NOMO-1 treated with DMSO at 0.1 percent for 48 hours (cell line): ENCODE measurements at regions not wholly inside any gene's neighbourhood (a gene's known extent, or its start where the extent isn't known, plus 50 kb on each side); places are given as distances from the start of the nearest gene placed in this dataset.
"Not testable (repeated sequence)": the region's sequence is repeated elsewhere in the genome, so short reads cannot be mapped to it uniquely, and the experiment has no call there.

Source experiments
- DNase-seq: peaks from one replicate; lab custom pipeline; 2025; ENCODE audit not compliant: unreplicated experiment; lab: John Stamatoyannopoulos, UW

DNA sequence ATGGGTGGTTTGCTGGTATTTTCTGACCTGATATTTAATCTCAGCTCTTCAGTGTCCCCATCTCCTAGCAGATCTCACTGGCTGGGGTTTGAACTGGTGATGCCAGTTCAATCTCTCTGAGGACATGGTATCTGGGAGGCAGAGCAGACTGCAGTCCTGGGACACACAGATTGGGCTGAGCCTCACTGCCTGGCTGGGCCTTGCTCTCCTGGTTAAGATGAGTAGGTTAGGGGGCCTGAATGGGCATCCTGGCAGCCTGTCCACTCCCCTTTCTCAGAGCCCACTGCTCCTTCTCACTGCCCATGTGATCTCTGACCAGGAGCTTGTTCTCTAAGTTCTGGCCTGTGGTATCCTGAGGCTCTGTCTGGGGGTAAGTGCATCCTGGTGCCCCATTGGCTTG is 363.4 kb downstream of the GLRX3 start:
- DNase-seq: no peak

DNA sequence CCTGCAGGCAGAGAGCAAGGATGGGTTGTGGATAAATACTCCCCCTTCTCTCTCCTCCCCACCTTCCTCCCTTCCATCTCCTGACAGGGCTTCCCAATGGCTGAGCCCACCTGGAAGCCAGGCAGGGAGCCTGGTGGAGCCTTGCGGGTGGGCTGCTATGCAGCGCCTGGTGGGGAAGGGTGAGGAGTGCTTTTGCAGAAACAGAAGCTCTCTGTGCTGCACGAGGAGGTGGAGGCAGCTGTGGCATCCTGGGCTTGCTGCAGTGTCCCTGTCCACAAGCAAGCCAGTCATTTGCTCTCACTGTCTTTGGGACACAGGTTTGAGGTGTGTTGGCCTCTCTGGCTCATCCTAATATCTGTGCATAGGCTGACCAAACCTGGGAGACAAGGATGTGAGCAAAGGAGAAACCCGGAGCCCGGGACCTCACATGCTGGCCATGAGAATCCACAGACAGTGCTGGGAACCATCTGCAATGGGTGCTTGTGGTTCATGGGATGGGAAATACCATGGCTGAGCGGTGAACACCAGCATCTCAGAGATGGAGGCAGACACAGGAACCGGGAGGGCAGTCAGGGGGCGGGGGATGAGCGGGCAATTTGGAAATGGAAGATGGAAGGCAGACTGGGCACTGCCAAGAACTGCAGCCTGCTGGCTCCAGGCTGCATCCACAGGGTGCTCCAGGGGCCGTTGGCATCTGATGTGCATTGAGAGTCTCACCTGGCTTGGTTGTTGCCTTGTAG is 364.2 kb downstream of the GLRX3 start:
- no peak for DNase-seq

DNA sequence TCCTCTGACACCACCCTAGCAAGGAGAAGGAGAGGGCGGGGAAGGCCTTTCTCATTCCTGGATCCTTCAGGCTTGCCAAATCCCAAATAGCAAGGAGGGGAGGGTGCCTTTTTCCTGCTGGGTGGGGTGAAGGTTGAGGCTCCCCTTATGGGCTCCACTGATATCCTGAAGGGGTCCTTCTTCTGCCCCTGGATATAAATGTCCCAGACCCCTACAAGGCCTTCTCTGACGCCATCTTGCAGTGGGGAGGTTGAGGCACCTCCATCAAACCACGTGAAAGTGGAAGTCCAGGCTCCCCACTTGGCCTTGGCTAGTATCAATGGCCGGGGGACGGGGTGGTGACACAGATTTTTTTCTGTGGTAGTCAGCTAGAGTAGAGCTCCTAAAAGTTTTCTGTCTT is 371.3 kb downstream of the GLRX3 start:
- DNase-seq: no peak

- no peak for DNase-seq
These were observed 373.9 kb downstream of the GLRX3 start for GRCh38 chr10:130509881-130510689.

GRCh38 chr10:130510755-130511154 is 374.6 kb downstream of the GLRX3 start:
- DNase-seq: no peak

- DNase-seq: no peak
These were observed 375.6 kb downstream of the GLRX3 start for GRCh38 chr10:130511766-130512165.

DNA sequence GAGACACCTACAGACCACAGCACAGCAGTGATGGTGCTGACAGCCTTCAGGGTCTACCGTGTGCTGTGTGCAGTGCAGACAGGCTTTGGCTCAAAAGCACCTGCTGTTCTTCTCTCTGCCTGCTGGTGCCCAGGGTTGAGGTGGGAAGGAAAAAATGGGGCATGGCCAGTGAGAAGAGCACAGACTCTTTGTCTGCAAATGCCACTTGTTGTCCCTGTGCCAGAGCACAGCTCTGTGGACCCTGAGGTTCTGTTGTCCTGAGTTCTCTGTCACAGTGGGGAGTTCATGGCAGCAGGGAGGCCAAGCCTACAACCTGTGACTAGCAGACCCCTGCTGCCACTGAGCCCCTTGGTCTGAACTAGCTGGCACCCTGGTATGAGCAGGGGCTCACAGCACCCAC is 376.7 kb downstream of the GLRX3 start:
- DNase-seq: no peak

DNA sequence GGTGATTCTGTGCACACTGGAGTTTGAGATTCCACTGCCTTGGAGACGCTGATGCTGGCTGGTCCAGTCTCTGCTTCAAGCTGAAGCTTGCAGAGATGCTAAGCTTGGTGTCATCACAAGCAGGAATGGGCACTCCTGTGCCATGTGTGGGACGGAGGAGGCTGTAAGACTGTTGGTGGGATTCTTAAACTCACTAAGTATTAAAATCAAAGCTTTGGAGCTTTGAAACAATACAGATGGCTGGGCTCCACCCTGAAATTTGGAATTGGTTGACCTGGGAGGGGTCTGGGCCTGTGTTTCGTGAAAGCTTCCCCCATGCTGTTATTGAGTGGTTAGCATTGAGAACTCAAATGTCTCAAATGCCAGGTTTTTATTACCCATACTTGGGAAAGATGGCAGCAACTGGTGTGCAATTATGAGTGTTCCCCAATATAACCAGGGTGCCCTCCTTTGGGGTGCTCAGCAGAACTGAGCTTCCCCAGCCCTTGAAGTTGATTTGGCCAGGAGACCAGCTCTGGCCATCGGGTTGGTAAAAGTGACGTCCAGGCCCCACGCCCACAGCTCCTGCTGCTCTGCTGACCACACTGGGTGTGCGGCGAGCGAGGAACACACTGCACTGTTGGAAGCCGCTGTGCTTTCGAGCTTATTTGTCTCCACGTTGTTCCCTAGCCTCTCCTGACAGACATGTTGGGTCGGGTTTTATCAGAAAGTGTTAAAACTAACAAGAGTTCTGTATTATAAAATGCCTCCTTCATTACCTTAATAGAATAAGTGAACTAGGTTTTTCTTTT is 377.7 kb downstream of the GLRX3 start:
- DNase-seq: no peak

DNA sequence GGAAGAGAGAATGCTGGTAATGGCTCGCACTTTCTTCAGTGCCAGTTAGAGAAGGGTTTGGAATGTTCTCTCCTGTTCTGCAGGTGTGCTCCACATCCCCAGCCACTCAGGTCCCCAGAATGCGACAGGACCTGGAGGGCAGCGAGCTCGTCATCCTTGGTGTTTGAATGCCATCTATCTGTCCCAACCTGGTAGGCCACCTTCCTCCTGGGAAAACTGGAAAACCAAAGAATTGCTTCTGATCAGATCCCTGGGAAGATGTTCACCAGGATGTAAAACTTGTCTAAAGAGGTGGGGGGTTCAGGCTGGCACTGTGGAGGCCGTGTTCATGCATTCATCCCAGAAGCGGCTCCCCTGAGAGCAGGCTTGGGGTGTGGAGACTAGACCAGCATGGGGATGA is 379.5 kb downstream of the GLRX3 start:
- no peak for DNase-seq

GRCh38 chr10:130516141-130516735 is 380.0 kb downstream of the GLRX3 start:
- no peak for DNase-seq

GRCh38 chr10:130518921-130519320 is 382.7 kb downstream of the GLRX3 start:
- DNase-seq: not testable (repeated sequence)

DNA sequence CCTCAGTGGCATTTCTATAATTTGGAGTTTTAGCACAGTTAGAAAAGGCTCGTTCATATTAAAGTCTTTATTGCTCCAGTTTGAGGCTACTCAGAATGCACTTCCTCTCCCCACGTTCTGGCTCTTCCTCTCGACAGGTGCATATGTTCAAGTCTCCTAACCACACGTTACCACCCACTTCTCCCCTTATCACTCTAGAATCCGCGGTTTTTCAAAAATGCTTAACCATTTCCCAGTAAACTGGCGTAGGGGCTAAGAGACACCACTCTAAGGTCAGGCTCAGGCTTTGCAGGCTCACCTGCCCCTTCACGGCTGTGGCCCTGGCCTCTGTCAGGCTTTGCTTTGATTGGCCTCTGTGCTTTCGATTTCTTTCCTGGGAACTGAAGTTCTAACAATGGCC is 383.6 kb downstream of the GLRX3 start:
- DNase-seq: no peak

- DNase-seq: no peak
These were observed 395.1 kb downstream of the GLRX3 start for GRCh38 chr10:130531312-130531711.

GRCh38 chr10:130541090-130541489 is 404.9 kb downstream of the GLRX3 start:
- no peak for DNase-seq

DNA sequence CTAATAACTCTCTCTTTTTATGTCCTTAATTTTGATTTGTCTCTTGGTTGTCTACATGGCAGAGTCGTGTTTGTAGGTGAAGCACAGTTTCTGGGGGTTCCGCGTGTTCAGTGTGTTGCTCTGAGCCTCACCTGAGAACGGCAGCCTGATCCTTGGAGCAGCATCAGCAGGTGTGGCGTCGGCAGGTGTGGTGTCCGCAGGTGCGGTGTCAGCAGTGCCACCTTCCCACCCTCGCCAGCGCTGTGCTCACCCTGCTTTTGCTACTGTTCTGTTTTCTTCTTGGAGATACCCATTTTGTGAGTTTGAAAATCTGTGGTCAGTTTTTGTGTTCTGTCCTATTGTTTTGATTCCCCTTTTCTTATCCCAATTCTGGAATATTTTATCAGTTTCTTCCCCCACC is 406.6 kb downstream of the GLRX3 start:
- DNase-seq: no peak

DNA sequence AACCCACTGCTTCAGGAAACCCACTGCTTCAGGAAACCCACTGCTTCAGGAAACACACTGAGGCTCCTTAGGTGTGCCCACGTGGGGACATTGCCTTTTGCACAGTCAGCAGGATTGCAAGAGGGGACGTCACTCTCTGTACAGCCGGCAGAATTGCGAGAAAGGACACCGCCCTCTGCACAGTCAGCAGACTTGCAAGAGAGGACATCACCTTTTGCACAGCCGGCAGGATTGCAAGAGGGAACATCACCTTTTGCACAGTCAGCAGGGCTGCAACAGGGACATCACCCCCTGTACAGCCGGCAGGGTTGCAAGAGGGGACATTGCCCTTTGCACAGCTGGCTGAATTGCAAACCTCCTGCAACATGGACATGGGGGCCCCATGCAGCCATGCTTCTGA is 407.6 kb downstream of the GLRX3 start:
- DNase-seq: no peak

GRCh38 chr10:130545122-130545521 is 408.9 kb downstream of the GLRX3 start:
- DNase-seq: no peak

- no peak for DNase-seq
These were observed 409.5 kb downstream of the GLRX3 start for GRCh38 chr10:130545697-130546096.

- no peak for DNase-seq
These were observed 410.6 kb downstream of the GLRX3 start for GRCh38 chr10:130546841-130547240.

DNA sequence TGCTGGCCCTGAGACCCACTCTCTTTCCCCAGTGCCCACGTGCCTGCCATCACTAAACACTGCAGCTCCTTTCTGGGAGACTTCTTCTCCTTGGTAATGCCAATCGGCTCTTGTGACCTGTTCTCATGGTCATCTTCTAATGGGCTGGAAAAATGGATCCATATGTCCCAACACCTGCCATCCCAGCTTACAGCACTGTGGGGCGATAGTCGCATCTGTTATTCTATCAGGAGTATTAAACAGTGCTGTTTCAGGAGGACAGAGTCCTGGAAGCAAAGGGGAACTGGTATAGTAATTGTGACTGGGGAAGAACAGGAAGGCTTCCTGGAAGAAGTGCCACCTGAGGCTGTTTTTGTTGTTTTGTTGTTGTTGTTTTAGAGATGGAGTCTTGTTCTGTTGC is 411.2 kb downstream of the GLRX3 start:
- no peak for DNase-seq

- DNase-seq: no peak
These were observed 414.9 kb downstream of the GLRX3 start for GRCh38 chr10:130550952-130551674.
